ENCODE measurements at regions not wholly inside any gene's neighbourhood (a gene's known extent, or its start where the extent isn't known, plus 50 kb on each side); places are given as distances from the start of the nearest gene placed in this dataset.

DNA sequence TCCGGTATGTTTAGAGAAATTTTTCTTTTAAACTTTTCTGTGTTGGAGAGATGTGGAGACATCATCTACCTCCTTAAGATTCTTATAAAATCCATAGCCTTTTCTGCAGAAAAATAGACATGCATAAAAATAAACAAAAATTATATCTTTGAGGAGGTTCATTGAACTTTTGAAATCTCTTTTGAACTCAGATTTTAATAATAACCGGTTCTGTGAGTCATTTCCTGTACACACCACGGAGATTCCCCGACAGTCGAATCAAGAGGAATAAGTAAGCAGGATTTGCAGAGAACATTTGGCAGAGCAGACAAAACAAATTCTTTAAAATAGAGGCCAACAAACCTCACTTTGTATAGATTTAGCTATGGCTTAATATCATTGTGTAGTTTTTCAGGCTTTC is 918.7 kb upstream of the POU3F4 start:
- Histone ChIP-seq H3K4me3 (ENCODE audit: low read depth, low read length) (no peak overlapping the region), H3K9me3 (ENCODE audit: severe bottlenecking) (no peaks in the 10 kb centered on the region), H3K27me3 (ENCODE audit: insufficient read depth, low read depth, severe bottlenecking) (peaks cover 13% of the 10 kb centered on the region), H3K36me3 (no peaks in the 10 kb centered on the region), H3K27ac (no peak overlapping the region)
- TF ChIP-seq CTCF (IDR thresholded peaks at IDR 0.05; ENCODE audit: low read depth, low read length), result no peak
- DNase-seq, result no peak

- DNase-seq, result no peak
- no peaks in the 10 kb centered on the region for H3K36me3 ChIP-seq
- no peaks in the 10 kb centered on the region for H3K9me3 ChIP-seq (ENCODE audit: severe bottlenecking)
- no peak overlapping the region for H3K27ac ChIP-seq
- no peak for TF ChIP-seq CTCF (IDR thresholded peaks at IDR 0.05; ENCODE audit: low read depth, low read length)
- H3K4me3 ChIP-seq (ENCODE audit: low read depth, low read length), result no peak overlapping the region
- H3K27me3 ChIP-seq (ENCODE audit: insufficient read depth, low read depth, severe bottlenecking), result peaks cover 11% of the 10 kb centered on the region
Measured at GRCh38 chrX:82591421-82591820, 916.7 kb upstream of the POU3F4 start.

- TF ChIP-seq CTCF (IDR thresholded peaks at IDR 0.05; ENCODE audit: low read depth, low read length), result no peak
- DNase-seq, result no peak
- Histone ChIP-seq H3K27me3 (ENCODE audit: insufficient read depth, low read depth, severe bottlenecking) (no peaks in the 10 kb centered on the region), H3K27ac (no peak overlapping the region), H3K9me3 (ENCODE audit: severe bottlenecking) (no peaks in the 10 kb centered on the region), H3K4me3 (ENCODE audit: low read depth, low read length) (no peak overlapping the region), H3K36me3 (no peaks in the 10 kb centered on the region)
Measured at GRCh38 chrX:82626978-82627377, 881.1 kb upstream of the POU3F4 start.

GRCh38 chrX:82627568-82627967 is 880.5 kb upstream of the POU3F4 start:
- no peak for TF ChIP-seq CTCF (IDR thresholded peaks at IDR 0.05; ENCODE audit: low read depth, low read length)
- Histone ChIP-seq H3K9me3 (ENCODE audit: severe bottlenecking) (no peaks in the 10 kb centered on the region), H3K27me3 (ENCODE audit: insufficient read depth, low read depth, severe bottlenecking) (no peaks in the 10 kb centered on the region), H3K36me3 (no peaks in the 10 kb centered on the region), H3K27ac (no peak overlapping the region), H3K4me3 (ENCODE audit: low read depth, low read length) (no peak overlapping the region)
- no peak for DNase-seq

DNA sequence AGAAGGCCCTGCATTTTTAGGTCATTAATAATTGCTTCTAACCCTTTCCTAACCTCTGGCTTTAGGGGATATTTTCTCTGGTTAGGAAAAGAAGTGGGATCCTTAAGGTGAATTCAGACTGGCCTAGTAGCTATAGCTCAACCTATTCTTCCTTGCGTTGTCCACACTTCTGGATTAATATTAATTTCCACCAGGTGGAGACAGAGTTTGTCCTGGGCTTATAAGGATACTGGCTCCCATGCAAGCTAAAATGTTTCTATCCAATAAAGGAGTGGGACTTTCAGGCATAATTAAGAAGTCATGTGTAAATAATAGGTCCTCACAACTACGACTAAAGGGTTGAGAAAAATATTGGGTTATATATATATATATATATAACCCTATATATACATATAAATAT is 860.0 kb upstream of the POU3F4 start:
- Histone ChIP-seq H3K9me3 (ENCODE audit: severe bottlenecking) (no peaks in the 10 kb centered on the region), H3K4me3 (ENCODE audit: low read depth, low read length) (no peak overlapping the region), H3K36me3 (no peaks in the 10 kb centered on the region), H3K27ac (no peak overlapping the region), H3K27me3 (ENCODE audit: insufficient read depth, low read depth, severe bottlenecking) (peaks cover 6% of the 10 kb centered on the region)
- no peak for DNase-seq
- TF ChIP-seq CTCF (IDR thresholded peaks at IDR 0.05; ENCODE audit: low read depth, low read length), result no peak

GRCh38 chrX:82649645-82650044 is 858.4 kb upstream of the POU3F4 start:
- no peak for TF ChIP-seq CTCF (IDR thresholded peaks at IDR 0.05; ENCODE audit: low read depth, low read length)
- H3K27ac ChIP-seq, result no peak overlapping the region
- H3K27me3 ChIP-seq (ENCODE audit: insufficient read depth, low read depth, severe bottlenecking), result peaks cover 6% of the 10 kb centered on the region
- no peak for DNase-seq
- H3K36me3 ChIP-seq, result no peaks in the 10 kb centered on the region
- H3K4me3 ChIP-seq (ENCODE audit: low read depth, low read length), result no peak overlapping the region
- no peaks in the 10 kb centered on the region for H3K9me3 ChIP-seq (ENCODE audit: severe bottlenecking)
